Germinal center (tissue), 1 donor: ENCODE measurements at regions not wholly inside any gene's neighbourhood (a gene's known extent, or its start where the extent isn't known, plus 50 kb on each side); places are given as distances from the start of the nearest gene placed in this dataset.

Source experiments
- DNase-seq: peaks from one replicate; pipeline ENCODE4 v3.0.0; 2012; ENCODE audit warnings: mixed read lengths, low spot score

GRCh38 chr7:22005151-22005550, 59.5 kb upstream of the CDCA7L start:
- no peak for DNase-seq

DNA sequence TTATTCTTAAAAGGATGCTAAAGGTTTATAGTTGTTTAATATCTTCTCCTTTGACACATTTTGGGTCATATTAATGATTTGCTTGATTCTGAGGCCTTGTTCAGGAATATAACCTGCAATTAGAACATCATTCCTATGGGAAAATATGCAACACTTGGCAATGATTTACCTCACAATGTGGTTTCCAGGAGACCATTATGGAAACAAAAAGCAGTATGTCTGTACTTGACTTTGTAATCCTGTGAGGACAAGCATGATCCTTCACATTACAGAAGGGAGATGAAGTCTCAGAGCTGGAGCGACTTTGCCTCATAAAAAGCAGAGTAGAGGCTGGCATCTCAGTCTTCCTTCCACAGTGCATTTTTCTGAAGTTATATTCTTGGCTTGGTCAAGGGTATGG, 57.0 kb upstream of the CDCA7L start:
- no peak for DNase-seq

DNA sequence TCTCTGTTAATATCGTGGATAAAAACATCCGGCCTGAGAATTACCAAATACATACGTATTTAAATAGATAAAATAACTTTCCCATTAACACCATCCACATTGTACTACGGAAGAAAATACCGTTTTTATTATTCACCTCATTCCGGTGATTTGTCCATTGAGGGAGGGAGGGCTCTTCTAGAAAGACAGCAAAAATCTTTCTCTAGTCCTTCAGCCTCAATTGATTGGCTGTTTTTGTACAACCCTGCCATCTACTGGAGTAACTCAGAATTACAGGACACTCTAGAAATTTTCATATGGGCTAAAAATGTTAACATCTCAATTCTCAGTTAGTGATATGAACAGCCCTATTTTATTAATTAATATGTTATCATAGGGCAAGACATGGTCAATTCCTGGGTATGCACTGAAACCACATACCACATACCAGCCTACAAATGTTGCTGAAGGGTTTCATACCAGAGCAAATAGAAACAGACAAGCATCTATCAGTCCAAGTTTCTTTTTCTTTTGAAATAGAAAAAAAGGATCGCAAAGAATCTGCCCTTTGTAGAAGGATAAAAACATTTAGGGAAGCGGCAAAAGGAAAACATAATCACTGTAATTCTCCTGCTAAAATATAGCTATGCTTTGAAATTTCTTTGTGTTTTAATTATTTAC, 55.8 kb upstream of the CDCA7L start:
- DNase-seq = peak; percentile 74

GRCh38 chr7:21999896-22000295, 54.2 kb upstream of the CDCA7L start:
- no peak for DNase-seq

GRCh38 chr7:21996641-21997040, 50.9 kb upstream of the CDCA7L start:
- DNase-seq = no peak
